Stomach smooth muscle (tissue), 2 donors: ENCODE measurements at regions not wholly inside any gene's neighbourhood (a gene's known extent, or its start where the extent isn't known, plus 50 kb on each side); places are given as distances from the start of the nearest gene placed in this dataset.

ENCODE experiments used
- H3K27ac ChIP-seq: one replicate; pipeline ENCODE4 v1.7.0; 2013; ENCODE audit warnings: mild to moderate bottlenecking, low read length, inconsistent platforms
- H3K27me3 ChIP-seq, 2 donors: one replicate each; pipeline ENCODE4 v1.7.0; 2013; ENCODE audit warnings: low read length in 2 of 2; ENCODE audit not compliant: insufficient read depth in 2 of 2, control insufficient read depth in 1 of 2
- H3K36me3 ChIP-seq, 2 donors: one replicate each; pipeline ENCODE4 v1.7.0; 2013; ENCODE audit warnings: low read length in 2 of 2; ENCODE audit not compliant: control insufficient read depth in 2 of 2, insufficient read depth in 2 of 2
- H3K4me1 ChIP-seq: one replicate; pipeline ENCODE4 v1.7.0; 2013; ENCODE audit warnings: low read length; ENCODE audit not compliant: control insufficient read depth, insufficient read depth
- H3K4me3 ChIP-seq, 2 donors: one replicate each; pipeline ENCODE4 v1.7.0; 2013; ENCODE audit warnings: low read length in 2 of 2
- H3K9ac ChIP-seq, 2 donors: one replicate each; pipeline ENCODE4 v1.7.0; 2013; ENCODE audit warnings: low read length in 2 of 2, mild to moderate bottlenecking in 1 of 2
- H3K9me3 ChIP-seq, 2 donors: one replicate each; pipeline ENCODE4 v1.7.0; 2013; ENCODE audit warnings: low read length in 2 of 2; ENCODE audit not compliant: control insufficient read depth in 2 of 2
- donor health status: healthy.
- donor health status: Pancreatic carcinoma.

GRCh38 chr6:167567142-167568033, 242.5 kb downstream of the TTLL2 start:
- H3K9ac ChIP-seq: no peak overlapping the region

GRCh38 chr6:167568407-167569024, 243.6 kb downstream of the TTLL2 start:
- Histone ChIP-seq H3K9ac (no peak overlapping the region), H3K36me3 (no peaks in the 10 kb centered on the region), H3K27ac (no peak overlapping the region), H3K4me3 (no peak overlapping the region), H3K9me3 (no peaks in the 10 kb centered on the region), H3K4me1 (peaks cover 6% of the 10 kb centered on the region), H3K27me3 (peaks cover 0 to 5% of the 10 kb centered on the region in 2 donors)

More at GRCh38 chr6:167567142-167568033, 242.5 kb downstream of the TTLL2 start:
- Histone ChIP-seq H3K4me3 (no peak overlapping the region), H3K27me3 (peaks cover 0 to 5% of the 10 kb centered on the region in 2 donors), H3K36me3 (no peaks in the 10 kb centered on the region), H3K27ac (no peak overlapping the region), H3K9me3 (no peaks in the 10 kb centered on the region), H3K4me1 (no peaks in the 10 kb centered on the region)

- Histone ChIP-seq H3K9me3 (no peaks in the 10 kb centered on the region), H3K27ac (no peak overlapping the region), H3K4me3 (no peak overlapping the region), H3K9ac (no peak overlapping the region), H3K36me3 (no peaks in the 10 kb centered on the region), H3K27me3 (peaks cover 0 to 5% of the 10 kb centered on the region in 2 donors), H3K4me1 (peaks cover 6% of the 10 kb centered on the region)
These were observed 244.3 kb downstream of the TTLL2 start for GRCh38 chr6:167569041-167569805.

GRCh38 chr6:167569879-167570278, 245.0 kb downstream of the TTLL2 start:
- Histone ChIP-seq H3K9me3 (no peaks in the 10 kb centered on the region), H3K4me1 (peaks cover 12% of the 10 kb centered on the region), H3K9ac (no peak overlapping the region), H3K27ac (no peak overlapping the region), H3K27me3 (no peaks in the 10 kb centered on the region), H3K4me3 (no peak overlapping the region), H3K36me3 (no peaks in the 10 kb centered on the region)

- Histone ChIP-seq H3K4me3 (no peak overlapping the region), H3K9me3 (no peaks in the 10 kb centered on the region), H3K9ac (no peak overlapping the region), H3K27me3 (no peaks in the 10 kb centered on the region), H3K4me1 (peaks cover 12% of the 10 kb centered on the region), H3K36me3 (no peaks in the 10 kb centered on the region), H3K27ac (no peak overlapping the region)
These were observed 245.8 kb downstream of the TTLL2 start for GRCh38 chr6:167570460-167571400.

- Histone ChIP-seq H3K27ac (no peak overlapping the region), H3K36me3 (no peaks in the 10 kb centered on the region), H3K4me3 (no peak overlapping the region), H3K27me3 (no peaks in the 10 kb centered on the region), H3K4me1 (peaks cover 12% of the 10 kb centered on the region), H3K9ac (no peak overlapping the region), H3K9me3 (no peaks in the 10 kb centered on the region)
These were observed 246.7 kb downstream of the TTLL2 start for GRCh38 chr6:167571550-167571949.

GRCh38 chr6:167572106-167572505, 247.2 kb downstream of the TTLL2 start:
- H3K9ac ChIP-seq: no peak overlapping the region
- no peak overlapping the region for H3K27ac ChIP-seq
- peaks cover 12% of the 10 kb centered on the region for H3K4me1 ChIP-seq
- H3K36me3 ChIP-seq: no peaks in the 10 kb centered on the region
- no peak overlapping the region for H3K4me3 ChIP-seq
- no peaks in the 10 kb centered on the region for H3K9me3 ChIP-seq
- H3K27me3 ChIP-seq: no peaks in the 10 kb centered on the region

- H3K4me3 ChIP-seq: peak overlapping the region; percentile 24 to 29
- no peak overlapping the region for H3K9ac ChIP-seq
- H3K27ac ChIP-seq: no peak overlapping the region
- H3K36me3 ChIP-seq: no peaks in the 10 kb centered on the region
- no peaks in the 10 kb centered on the region for H3K27me3 ChIP-seq
- H3K4me1 ChIP-seq: peaks cover 12% of the 10 kb centered on the region
- H3K9me3 ChIP-seq: no peaks in the 10 kb centered on the region
These were observed 248.0 kb downstream of the TTLL2 start for GRCh38 chr6:167572841-167573271.

- Histone ChIP-seq H3K4me1 (peaks cover 12% of the 10 kb centered on the region), H3K27me3 (no peaks in the 10 kb centered on the region), H3K9me3 (no peaks in the 10 kb centered on the region), H3K9ac (no peak overlapping the region), H3K36me3 (no peaks in the 10 kb centered on the region), H3K4me3 (peak overlapping the region in 1 of 2 donors; percentile 29), H3K27ac (no peak overlapping the region)
These were observed 248.8 kb downstream of the TTLL2 start for GRCh38 chr6:167573461-167574215.
